ENCODE measurements at regions not wholly inside any gene's neighbourhood (a gene's known extent, or its start where the extent isn't known, plus 50 kb on each side); places are given as distances from the start of the nearest gene placed in this dataset.
A peak's percentile ranks its signal among the peaks of the same experiment; 100 is the strongest.
"Not testable (repeated sequence)": the region's sequence is repeated elsewhere in the genome, so short reads cannot be mapped to it uniquely, and the experiment has no call there.

- DNase-seq: no peak
Measured at GRCh38 chr13:54165581-54166215, 1137.1 kb downstream of the OLFM4 start.

- no peak for DNase-seq
Measured at GRCh38 chr13:54173996-54174395, 1145.4 kb downstream of the OLFM4 start.

- DNase-seq: no peak
Measured at GRCh38 chr13:54175466-54175865, 1146.9 kb downstream of the OLFM4 start.

DNA sequence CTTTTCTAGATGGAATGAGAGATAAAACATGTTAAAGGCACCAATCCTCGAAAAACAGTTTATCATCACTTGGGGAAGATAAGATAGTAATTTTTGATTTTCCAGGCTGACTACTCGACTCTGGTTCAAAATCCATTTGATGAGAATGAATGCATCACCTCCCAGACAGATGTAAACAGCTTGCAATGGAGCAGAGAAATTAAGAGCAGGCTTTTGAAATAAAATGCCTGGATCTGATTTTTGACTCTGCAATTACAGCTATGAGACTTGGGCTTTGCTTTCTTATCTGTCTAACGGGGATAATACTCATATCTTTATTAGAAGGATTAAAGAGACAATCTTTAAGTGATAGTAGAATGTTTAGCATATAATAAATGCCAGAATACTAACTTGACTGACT, 1148.9 kb downstream of the OLFM4 start:
- DNase-seq: no peak

DNA sequence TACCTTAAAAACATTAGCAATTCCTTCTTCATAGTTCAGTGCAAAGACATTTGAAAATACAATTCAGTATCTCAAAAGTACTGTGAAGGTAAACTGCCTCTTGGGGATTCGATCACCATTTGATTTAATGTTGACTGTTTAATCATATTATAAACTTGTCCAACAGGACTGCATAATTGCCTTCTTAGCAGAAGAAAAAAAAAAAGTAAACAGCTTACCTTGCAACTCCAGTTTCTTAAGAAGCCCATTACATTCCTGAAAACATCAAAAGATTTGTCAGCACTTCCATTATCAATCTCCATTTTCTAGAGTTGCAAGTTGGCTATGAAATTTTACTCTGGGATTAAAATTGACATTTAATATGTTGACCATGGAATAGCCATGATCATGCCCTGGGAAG, 1154.6 kb downstream of the OLFM4 start:
- DNase-seq: peak; percentile 19

- DNase-seq: no peak
Measured at GRCh38 chr13:54183728-54184127, 1155.1 kb downstream of the OLFM4 start.

- no peak for DNase-seq
Measured at GRCh38 chr13:54184576-54184975, 1156.0 kb downstream of the OLFM4 start.

GRCh38 chr13:54185101-54185500, 1156.5 kb downstream of the OLFM4 start:
- no peak for DNase-seq

GRCh38 chr13:54185785-54186184, 1157.2 kb downstream of the OLFM4 start:
- no peak for DNase-seq

GRCh38 chr13:54187461-54187860, 1158.8 kb downstream of the OLFM4 start:
- no peak for DNase-seq

GRCh38 chr13:54194233-54195024, 1165.8 kb downstream of the OLFM4 start:
- no peak for DNase-seq

DNA sequence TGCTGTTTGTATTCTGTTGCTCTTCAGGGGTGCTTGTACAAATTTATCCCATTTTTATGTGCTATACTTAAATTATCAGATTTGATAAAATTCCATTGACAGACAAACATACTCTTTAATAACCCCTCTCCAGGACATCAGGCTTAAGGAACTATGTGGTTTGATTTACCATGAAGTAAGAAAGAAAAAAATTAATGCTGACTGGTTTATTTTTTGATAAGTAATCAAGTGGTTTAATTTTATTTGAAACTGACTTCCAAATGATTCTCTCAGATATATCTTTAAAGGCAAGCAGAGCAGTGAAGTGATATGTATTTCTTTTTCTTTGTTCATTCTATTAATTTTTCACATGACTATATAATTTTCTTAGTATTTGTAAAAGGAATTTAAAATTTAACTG, 1168.1 kb downstream of the OLFM4 start:
- DNase-seq: no peak

- DNase-seq: no peak
Measured at GRCh38 chr13:54198911-54199310, 1170.3 kb downstream of the OLFM4 start.

- no peak for DNase-seq
Measured at GRCh38 chr13:54206626-54207025, 1178.0 kb downstream of the OLFM4 start.

DNA sequence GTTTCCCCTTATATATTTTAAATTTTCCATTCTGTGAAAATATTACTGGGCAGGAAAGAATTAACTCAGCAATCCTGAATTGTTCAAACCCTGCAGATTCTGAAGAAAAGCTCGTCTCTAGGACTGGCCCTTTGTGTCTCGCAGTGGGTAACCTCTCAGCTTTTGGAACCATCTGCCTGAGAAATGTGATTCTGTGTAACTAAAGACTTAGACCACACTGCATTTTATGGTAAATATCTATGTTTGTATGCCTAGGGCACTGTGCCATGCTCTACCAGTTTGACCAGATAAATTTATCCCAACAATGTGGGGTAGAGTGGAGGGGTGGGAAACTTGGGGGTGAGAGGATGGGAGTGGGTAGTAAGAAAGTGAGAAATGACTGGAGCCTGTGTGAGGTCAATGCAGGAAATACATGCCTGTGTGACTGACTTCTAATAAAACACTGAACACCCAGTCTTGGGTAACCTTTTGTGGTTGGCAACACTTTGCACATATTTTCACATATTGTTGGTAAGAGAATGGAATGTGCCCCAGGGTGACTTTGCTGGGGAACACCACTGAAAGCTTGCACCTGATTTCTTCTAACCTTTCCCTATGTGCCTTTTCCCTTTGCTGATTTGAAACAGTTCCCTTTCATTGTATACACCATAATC, 1181.9 kb downstream of the OLFM4 start:
- DNase-seq: no peak

DNA sequence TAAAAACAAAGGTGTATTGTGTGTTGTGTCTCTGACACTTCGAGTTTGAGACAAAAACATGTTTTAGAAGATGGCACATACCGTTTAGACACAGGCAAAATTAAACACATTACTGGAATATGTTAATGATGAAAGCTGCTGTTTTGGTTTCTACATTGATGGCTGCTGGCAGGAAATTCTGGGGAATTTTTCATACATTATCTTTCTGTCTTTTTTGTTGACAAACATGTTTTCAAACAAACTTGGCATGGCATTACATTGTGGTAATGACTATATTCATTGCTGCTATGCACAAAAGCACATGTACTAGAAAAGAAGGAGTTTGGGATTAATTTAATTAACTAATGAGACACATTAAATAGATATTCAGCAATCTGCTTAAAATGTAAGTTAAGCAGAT, 1187.6 kb downstream of the OLFM4 start:
- no peak for DNase-seq

- no peak for DNase-seq
Measured at GRCh38 chr13:54226876-54227275, 1198.3 kb downstream of the OLFM4 start.

DNA sequence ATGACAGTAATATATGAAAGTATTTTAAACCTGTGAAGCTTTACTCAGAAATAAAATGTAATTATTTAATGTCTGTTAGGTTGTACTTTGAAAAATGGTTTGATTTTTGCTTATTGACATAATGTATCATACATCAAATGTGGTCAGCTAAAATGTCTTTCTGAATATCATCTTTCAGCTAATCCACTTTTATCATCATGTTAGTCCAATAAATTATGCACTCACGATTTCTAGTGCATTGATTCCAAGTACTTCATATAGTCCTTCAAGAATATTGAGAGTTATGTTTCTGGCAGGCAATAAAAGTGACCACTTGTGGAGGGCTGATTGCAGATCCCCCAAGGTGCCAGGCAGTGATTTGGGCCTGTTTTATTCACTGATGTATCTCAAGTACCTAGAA, 1204.1 kb downstream of the OLFM4 start:
- DNase-seq: peak; percentile 66

DNA sequence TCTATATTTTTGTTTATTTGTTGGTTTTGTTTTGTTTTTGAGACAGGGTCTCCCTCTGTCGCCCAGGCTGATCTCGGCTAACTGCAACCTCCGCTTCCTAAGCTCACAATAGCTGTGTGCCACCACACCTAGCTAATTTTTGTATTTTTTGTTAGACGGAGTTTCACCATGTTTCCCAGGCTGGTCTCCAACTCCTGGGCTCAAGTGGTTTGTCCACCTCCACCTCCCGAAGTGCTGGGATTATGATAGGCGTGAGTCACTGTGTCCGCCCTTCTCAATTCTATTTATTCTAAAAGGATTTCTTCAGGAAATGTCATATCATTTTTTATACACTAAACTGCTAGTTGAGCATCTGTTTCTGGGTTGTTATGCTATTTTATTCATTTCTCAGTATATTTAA, 1206.0 kb downstream of the OLFM4 start:
- DNase-seq: no peak

GRCh38 chr13:54241719-54242118, 1213.1 kb downstream of the OLFM4 start:
- peak; percentile 89 for DNase-seq

DNA sequence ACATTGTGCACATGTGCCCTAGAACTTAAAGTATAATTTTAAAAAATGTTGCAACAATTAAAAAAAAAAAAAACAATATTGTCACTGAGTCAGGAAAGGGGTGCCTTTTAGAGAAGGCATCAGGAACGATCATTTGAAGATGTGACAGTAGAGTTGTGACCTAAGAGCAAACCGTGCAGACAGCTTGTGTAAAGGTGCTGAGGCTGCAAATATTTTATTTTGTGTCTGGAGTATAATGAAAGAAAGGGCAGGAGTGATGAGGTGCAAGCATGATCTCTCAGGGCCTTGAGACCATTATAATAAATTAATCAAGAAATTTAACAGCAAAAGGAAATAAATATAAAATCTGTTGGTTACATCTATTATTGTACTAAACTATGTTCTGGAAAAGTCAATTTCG, 1219.7 kb downstream of the OLFM4 start:
- no peak for DNase-seq

- DNase-seq: no peak
Measured at GRCh38 chr13:54261856-54262255, 1233.2 kb downstream of the OLFM4 start.

GRCh38 chr13:54263868-54264267, 1235.3 kb downstream of the OLFM4 start:
- no peak for DNase-seq

DNA sequence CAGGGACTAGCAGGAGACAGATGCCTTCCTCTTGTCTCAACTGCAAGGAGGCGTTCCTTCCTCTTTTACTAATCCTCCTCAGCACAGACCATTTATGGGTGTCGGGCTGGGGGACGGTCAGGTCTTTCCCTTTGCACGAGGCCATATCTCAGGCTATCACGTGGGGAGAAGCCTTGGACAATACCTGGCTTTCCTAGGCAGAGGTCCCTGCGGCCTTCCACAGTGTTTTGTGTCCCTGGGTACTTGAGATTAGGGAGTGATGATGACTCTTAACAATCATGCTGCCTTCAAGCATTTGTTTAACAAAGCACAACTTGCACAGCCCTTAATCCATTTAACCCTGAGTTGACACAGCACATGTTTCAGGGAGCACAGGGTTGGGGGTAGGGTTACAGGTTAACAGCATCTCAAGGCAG, 1238.6 kb downstream of the OLFM4 start:
- not testable (repeated sequence) for DNase-seq

Data from DMS79 (cell line).